GM12892 (cell line): ENCODE measurements at regions not wholly inside any gene's neighbourhood (a gene's known extent, or its start where the extent isn't known, plus 50 kb on each side); places are given as distances from the start of the nearest gene placed in this dataset.
"Not testable (repeated sequence)": the region's sequence is repeated elsewhere in the genome, so short reads cannot be mapped to it uniquely, and the experiment has no call there.

Source experiments
- DNase-seq: peaks from one replicate; pipeline ENCODE4 v3.0.0; 2011; ENCODE audit not compliant: insufficient read length
- FAIRE-seq: peaks from 2 replicates; lab custom pipeline; 2011; peaks lifted over from hg19 to GRCh38; lab: Jason Lieb, UNC
- POLR2A ChIP-seq: IDR thresholded peaks from 2 replicates; pipeline ENCODE4 v1.6.1; 2011; ENCODE audit warnings: low read depth, low read length, control low read depth
- POLR2AphosphoS5 ChIP-seq: IDR thresholded peaks from 2 replicates; pipeline ENCODE4 v1.6.1; 2011; ENCODE audit warnings: low read depth, low read length, control low read depth
- TAF1 ChIP-seq: IDR thresholded peaks from 2 replicates; pipeline ENCODE4 v1.6.1; 2011; ENCODE audit warnings: low read depth, mild to moderate bottlenecking, control low read depth, low read length, borderline replicate concordance

DNA sequence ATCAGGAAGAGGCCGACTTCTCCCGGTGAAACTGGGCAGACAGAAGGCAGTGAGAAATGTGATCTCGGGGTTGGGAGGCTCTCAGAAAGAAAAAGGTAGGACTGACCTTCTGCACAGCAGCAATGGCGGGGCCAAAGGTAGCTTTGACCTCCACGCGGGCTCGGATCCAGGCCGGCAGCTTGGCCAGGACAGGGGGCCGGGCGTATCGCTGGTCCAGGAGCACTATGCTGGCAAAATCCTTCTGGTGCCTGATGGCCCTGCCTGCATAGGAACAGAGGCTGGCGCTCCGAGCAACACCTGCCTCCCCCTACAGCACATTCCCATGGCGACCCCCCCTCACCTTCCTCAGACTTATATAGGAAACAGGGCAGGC is 189.1 kb downstream of the KLRB1 start:
- not testable (repeated sequence) for DNase-seq, FAIRE-seq

DNA sequence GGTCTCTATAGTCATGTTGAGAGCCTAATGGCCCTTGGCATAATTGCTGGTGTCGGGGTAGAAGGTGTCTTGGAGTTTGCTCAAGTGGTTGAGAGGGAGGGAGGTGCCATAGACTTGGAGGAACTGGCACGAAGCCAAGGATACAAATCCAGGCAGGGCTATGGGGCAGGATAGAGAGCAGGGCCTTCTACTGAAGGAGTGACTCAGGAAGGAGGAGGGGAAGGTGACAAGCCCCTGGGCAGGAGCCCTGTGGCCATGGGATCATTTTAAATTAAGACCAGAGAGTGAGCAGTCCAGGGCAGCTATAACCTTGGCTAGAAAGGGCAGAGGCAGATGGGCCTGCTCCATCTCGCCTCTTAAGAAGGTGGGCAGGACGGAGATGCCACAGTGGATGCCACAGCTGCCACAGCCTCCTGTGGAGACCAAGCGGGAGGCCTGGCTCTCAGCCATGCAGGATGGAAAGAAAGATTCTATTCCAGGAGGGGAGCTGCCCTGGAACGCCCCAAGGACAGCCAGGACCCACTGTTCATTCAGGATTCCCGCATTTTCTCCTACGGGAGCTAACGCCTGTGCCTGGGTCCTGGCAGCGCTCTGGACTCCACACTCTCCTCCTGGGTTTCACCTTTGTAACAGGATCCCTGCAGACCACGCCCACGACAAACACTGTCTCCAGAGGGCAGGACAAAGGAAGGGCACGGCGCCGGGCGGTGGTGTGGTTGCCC is 189.6 kb downstream of the KLRB1 start:
- DNase-seq, FAIRE-seq: not testable (repeated sequence)

DNA sequence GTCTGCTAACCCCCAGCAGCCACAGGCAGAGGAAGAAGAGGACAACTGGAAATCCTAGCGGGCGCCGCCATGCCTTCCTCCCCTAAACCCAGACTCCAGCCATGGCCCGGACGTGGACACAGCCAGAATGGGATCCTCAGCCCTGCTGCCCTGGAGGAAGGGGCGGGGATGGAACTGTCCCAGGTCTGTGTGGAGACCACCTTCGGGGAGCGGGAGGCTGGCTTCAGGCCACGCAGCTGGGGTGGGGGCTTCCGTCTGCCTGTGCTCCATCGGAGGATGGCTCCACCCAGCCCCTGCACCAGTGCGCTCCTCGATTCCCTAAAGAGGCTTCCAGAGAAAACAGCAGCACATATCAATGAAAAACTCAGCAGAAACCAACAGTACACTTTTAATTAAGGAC is 190.4 kb downstream of the KLRB1 start:
- not testable (repeated sequence) for FAIRE-seq

DNA sequence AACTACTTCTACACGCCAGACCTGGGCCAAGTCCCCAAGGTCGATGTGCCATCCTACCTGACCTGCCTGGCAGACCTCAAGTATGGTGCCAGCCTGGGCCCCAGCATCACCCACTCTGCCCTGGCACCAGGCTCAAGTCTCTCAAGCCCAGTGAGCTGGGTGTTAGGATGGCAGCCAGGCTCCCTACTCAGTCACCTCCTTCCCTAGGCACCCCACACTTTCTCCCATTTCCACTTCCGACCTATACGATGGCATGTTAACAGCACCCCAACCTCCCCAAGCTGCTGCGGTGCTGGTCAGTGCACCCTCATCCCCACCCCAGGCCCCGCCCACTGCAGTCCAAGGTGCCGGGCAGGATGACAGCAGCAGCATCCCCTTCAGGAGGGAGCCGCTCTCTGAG is 191.4 kb downstream of the KLRB1 start:
- not testable (repeated sequence) for DNase-seq, FAIRE-seq

More for the DNA sequence above, 190.4 kb downstream of the KLRB1 start:
- not testable (repeated sequence) for DNase-seq

DNA sequence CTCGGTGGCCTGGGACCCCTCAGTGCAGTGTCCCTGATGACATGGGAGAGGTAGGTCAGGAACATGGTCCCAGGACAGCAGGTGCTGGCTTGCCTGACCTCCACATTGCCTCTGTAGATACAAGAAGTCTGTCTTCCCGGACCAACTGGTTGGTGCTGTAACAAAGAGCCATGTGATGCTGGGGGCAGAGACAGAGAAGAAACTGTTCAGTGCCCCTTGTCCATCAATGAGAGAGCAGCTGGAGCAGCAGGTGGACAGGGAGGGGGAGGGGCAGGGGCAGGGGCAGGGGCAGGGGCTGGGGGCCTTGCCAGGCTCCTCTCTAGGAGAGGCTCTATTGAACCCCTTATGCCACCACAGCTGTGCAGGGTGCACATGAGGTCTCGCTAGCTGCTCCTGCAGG is 191.8 kb downstream of the KLRB1 start:
- peak; percentile 91 for FAIRE-seq
- DNase-seq = not testable (repeated sequence)

DNA sequence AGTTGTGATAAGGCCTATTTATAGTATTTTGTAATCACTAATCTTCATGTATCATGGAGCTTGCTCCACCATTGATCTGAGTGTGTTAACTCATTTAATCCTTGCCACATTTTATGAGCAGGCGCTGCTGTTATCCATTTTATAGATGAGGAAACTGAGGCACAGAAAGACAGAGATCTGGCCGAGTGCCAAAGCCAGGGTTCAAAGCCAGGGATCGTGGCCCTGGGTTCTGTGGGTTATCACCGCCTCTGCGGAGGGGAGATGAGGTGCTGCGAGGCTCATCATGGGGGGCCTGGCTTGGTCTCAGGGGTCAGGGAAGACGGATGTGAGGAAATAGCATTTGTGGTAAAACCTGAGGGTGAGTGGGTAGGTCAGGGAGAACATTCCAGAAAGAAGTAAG is 193.9 kb downstream of the KLRB1 start:
- not testable (repeated sequence) for FAIRE-seq, DNase-seq

DNA sequence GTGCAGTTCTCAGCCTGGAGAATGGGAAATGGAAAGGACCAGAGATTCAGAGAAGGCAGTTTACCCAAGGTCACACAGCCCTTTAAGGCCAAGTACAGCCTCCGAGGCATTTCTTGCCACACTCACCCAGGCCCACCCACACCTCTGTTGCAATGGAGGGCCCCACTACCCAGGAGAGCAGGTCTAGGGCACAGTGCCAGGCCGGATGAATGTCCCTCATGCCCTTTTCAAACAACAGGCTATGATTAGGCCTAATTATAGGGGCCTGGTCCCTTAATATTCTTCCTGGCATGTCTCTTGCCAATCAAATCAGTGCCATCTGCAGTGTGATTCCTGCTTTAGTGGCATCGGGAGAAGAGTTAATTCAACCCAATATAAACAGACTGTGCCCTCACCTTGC is 195.3 kb downstream of the KLRB1 start:
- FAIRE-seq, DNase-seq: not testable (repeated sequence)

DNA sequence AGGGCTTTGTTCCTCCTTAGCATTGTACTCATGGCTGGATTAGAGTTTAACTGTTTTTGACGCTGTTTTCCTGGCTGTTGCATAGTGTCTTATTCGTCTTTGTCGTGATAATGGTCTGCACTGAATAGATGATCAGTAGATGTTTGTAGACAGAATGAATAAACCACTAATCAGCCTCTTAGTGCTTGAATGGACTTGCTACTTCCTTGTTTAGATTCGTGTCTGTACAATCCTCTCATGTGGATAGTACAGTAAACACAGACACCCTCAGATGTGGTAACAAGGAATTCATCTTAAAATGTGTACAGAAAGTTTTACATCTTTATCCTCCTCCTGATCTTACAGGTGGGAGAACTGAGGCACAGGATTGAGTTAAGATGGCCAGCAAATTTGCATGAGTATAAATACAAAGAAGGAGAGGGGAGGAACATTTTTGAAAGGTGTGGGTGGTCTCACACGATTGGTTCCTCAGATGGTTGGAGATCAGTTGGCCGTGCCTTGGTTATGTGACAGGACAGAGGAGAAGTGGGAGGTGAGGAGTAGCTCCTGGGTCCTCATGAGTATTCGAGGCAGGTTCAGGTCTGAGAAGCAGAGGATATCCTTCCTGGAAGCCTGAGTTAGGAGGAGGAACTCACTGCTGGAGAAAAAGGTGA is 196.0 kb downstream of the KLRB1 start:
- DNase-seq = not testable (repeated sequence)
- FAIRE-seq = peak; percentile 24

DNA sequence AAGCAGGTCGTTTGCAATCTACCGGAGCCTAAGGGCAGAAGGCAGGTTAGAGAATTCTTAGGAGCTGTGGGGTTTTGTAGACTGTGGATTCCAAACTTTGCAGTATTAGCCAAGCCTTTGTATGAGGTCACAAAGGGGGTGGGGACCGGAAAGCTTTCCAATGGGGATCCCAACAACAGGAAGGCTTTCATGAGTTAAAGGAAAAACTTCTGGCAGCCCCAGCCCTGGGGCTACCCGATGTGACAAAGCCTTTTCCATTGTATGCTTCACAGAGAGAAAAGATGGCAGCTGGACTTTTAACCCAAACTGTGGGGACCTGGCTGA is 199.2 kb upstream of the PZP start:
- DNase-seq, FAIRE-seq: not testable (repeated sequence)

DNA sequence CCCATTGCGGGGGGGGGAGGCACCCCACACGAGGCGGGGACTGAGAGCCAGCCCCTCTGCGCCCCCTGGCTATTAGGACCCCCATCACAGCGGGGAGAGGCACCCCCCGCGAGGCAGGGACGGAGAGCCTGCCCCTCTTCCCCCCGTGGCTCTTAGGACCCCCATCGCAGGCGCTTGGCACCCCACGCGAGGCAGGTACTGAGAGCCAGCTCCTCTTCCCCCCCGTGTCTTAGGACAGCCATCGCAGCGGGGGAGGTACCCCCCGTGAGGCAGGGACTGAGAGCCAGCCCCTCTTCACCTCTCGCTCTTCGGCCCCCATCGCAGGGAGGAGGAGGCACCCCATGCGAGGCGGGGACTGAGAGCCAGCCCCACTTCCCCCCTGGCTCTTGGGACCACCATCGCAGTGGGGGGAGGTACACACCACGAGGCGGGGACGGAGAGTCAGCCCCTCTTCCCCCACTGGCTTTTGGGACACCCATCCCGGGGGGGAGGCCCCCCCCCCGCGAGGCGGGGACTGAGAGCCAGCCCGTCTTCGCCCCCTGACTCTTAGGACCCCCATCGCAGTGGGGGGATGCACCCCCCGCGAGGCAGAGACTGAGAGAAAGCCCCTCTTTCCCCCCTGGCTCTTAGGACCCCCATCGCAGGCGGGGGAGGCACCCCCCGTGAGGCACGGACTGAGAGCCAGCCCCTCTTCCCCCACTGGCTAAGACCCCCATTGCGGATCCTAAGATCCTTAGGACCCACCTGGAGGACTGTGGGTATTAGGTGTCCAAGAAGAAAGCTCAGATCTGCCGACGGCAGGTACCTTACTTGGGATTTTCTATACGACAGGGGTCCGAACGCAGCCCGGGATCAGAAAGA is 198.6 kb upstream of the PZP start:
- no peak for TF ChIP-seq POLR2AphosphoS5
- no peak for TF ChIP-seq POLR2A
- TF ChIP-seq TAF1 = no peak
- no peak for FAIRE-seq
- DNase-seq = no peak

DNA sequence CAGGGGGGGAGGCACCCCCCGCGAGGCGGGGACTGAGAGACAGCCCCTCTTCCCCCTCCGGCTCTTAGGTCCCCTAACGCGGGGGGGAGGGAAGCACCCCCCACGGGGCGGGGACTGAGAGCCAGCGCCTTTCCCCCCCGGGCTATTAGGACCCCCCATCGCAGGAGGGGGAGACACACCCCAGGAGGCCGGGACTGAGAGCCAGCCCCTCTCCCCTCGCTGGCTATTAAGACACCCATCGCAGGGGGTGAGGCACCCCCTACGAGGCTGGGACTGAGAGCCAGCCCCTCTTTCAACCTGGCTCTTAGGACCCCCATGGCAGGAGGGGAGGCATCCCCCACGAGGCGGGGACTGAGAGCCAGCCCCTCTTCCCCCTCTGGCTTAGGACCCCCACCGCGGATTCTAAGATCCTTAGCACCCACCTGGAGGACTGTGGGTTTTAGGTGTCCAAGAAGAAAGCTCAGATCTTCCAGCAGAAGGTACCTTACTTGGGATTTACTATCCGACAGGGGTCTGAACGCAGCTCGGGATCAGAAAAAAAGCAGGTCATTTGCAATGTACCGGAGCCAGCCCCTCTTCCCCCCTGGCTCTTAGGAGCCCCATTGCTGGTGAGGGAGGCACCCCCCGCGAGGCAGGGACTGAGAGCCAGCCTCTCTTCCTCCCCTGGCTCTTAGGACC is 197.8 kb upstream of the PZP start:
- FAIRE-seq (no peak), DNase-seq (no peak)
- TF ChIP-seq TAF1 (no peak), POLR2AphosphoS5 (no peak), POLR2A (no peak)

DNA sequence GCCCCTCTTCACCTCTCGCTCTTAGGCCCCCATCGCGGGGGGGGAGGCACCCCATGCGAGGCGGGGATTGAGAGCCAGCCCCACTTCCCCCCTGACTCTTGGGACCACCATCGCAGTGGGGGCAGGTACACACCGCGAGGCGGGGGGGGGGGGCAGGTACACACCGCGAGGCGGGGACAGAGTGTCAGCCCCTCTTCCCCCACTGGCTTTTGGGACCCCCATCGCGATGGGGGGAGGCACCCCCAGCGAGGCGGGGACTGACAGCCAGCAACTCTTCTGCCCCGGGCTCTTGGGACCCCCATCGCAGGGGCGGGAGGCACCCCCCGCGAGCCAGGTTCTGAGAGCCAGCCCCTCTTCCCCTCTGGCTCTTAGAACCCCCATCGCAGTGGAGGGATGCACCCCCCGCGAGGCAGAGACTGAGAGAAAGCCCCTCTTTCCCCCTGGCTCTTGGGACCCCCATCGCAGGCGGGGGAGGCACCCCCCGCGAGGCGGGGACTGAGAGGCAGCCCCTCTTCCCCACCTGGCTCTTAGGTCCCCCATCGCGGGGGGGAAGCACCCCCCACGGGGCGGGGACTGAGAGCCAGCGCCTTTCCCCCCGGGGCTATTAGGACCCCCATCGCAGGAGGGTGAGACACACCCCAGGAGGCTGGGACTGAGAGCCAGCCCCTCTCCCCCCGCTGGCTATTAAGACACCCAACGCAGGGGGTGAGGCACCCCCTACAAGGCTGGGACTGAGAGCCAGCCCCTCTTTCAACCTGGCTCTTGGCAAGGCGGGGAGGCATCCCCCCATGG is 196.5 kb upstream of the PZP start:
- FAIRE-seq (no peak), DNase-seq (peak; percentile 40)
- TF ChIP-seq POLR2A = no peak
- no peak for TF ChIP-seq POLR2AphosphoS5
- TF ChIP-seq TAF1 = no peak
